ENCODE measurements at regions not wholly inside any gene's neighbourhood (a gene's known extent, or its start where the extent isn't known, plus 50 kb on each side); places are given as distances from the start of the nearest gene placed in this dataset.

DNA sequence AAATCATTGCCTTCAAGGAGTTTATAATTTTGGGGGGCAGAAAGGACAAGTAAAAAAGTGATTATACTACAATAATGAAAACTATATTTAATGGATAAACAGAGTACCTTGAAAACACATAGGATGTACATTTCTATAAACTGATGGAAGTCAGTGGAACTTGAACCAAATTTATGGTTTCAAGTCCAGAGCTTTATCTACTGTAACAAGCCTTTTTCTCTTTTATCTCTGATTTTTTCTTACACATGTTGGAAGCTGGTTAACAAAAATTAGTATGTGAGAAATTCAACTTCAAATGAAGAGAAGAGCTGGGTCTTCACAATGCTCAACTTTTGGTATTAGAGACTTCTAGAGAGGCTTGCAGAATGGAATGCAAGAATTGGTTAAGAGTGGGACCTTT lies 393.6 kb downstream of the LMO7 start:
- DNase-seq: no peak

GRCh38 chr13:76029088-76029487 lies 393.0 kb downstream of the LMO7 start:
- DNase-seq: no peak

GRCh38 chr13:76027131-76027530 lies 391.0 kb downstream of the LMO7 start:
- DNase-seq: no peak

GRCh38 chr13:76025392-76025791 lies 389.3 kb downstream of the LMO7 start:
- no peak for DNase-seq

GRCh38 chr13:76024151-76024550 lies 388.0 kb downstream of the LMO7 start:
- DNase-seq: no peak

GRCh38 chr13:76023652-76024051 lies 387.5 kb downstream of the LMO7 start:
- no peak for DNase-seq

- DNase-seq: no peak
These were observed 384.4 kb downstream of the LMO7 start for GRCh38 chr13:76020421-76020955.

DNA sequence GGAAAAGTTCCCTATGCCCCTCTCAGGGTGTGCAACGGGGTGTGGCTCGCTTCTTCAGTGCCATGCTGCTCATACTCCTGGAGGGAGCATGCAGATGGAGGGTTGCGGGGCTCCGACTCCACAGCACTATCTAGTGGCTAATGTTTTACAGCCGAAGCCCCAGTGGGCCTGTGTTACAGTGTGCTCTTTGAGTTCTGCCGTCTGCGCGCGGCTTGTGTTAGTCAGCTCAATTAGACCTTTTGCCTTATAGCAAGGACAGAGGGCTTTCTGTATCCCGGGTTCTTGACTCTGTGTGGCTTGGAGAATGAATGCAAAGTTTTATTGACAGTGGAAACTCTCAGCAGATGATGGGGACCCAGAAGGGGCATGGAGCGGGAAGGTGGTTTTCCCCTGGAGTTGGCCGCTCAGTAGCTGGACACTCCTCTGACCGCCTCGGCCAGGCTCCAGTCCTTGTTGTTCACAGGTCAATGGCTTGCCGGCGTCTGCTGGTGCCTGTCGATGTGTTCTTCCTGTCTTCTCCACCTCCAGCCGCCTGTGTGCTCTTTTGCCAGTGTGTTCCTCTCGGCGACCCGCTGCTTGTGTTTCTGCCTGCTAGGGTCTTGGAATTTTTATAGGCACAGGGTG lies 383.4 kb downstream of the LMO7 start:
- DNase-seq: no peak

DNA sequence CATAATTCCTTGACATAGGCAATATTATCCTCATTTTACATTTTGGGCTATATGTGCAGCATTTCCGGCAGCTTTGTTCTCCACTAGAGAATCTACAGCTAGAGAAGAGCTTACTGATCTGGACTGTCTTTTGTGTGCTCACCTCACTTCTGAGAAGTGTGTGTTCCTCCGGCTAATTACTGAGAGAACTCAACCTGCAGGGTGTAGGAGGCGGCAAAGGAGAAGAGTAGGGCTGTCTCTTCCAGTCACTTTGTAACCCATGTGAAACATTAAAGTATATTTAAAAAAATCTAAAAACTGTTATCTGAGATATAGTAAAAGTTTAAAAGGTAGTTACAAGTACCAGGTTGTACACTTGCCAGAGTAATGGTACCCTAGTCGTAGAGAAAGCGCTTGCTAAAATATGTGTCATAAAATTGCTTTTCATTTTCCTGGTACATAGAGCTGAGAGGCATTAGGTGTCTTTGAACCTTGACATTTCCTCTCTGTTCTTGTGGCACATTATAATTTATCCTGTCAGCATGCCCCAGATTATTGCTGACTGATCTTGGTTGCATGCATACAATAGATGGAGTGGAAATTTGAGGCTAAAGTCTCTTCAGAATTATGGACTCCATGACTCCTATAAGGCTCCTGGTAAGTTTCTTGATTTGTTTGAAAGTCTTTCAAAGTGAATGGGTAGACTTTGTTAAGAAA lies 381.9 kb downstream of the LMO7 start:
- no peak for DNase-seq

- DNase-seq: no peak
These were observed 380.8 kb downstream of the LMO7 start for GRCh38 chr13:76016799-76017400.

DNA sequence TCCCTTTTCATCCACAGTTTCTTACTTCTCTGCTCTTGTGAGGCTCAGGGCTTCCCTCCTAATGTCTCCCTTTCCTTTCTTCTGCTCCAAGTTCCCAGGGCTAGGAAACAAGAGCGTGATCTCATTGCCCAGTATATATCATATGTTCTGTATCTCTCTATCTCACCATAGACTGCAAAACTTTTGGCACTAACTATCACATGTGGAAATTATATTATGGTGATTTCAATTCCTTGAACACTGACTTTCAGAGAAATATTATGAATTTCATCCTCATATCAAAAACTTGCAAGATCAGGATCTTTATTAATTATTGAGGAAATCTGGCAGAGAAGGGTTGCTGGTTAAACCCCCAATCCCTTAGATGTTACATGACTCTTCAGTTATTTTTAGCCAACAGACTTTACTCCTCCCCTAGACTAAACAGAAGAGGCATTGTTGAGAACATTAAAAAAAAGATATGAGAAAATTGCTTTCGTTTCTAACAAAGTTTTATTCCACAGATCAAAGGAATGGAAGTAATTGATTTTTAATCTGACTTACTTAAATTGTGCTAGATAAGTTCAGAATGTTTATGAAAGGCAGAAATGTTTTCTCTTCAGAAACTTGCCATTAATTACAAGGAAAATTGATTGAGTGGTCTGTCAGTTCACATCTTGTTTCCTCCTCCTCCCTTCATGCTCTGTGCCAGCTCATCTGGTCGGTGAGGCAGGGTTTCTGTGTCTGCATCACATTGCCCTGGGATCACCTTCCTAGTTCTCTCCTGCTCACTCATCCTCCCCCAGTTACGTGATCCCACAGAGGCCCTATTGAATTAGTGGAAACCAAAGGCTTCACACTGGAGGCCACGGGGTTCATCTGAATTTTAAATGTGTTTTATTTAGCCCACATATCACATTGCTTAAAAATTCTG lies 378.5 kb downstream of the LMO7 start:
- no peak for DNase-seq

DNA sequence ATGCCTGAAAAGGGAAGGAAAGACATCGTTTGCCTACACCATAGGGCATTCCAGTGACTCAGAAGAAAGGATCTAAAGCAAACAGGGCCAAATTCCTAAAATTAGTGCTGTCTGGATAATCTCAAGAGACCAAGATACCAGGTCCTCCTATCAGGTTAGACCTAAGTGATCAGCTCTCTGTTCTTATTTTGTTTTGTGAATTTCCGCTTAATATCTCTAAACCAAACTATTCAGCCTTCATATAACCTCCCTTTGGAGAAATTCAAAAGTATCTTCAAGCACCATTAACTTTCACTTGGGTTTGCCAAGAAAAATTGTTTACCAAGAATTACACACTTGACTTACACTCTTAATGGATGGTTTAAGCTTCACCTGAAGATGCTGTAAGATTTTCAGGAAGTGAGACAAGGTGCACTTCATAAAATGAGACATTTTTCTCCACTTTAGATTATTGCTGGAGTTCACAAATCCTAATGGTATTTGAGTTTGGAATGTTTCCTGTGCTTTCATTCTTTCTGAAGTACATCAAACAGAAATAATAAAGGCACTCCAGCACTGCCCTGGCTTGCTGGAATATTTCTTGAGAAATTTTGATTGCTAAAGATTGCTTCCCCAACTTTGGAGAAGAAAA lies 376.1 kb downstream of the LMO7 start:
- DNase-seq: no peak

GRCh38 chr13:76009267-76009890 lies 373.2 kb downstream of the LMO7 start:
- DNase-seq: no peak

GRCh38 chr13:76004416-76004815 lies 368.3 kb downstream of the LMO7 start:
- DNase-seq: no peak

GRCh38 chr13:76000131-76000530 lies 364.0 kb downstream of the LMO7 start:
- DNase-seq: no peak

DNA sequence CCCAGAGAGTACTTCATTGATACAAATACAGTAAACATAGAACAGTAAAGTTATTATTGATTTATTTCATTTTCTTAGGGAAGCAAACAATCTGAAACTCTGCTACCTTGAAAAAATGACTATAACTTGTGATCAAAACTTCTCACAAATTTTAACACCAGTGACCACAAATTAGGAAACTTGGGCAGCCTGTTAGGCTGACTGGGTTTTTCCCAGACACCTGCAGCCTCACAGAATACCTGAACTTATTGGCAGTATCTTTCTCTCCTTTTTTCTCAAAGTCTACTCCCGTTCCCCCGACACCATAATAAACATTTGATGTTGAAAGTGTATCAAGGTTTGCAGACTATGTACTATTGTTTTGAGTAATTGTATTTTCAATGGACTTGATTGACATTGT lies 360.5 kb downstream of the LMO7 start:
- DNase-seq: no peak

- DNase-seq: no peak
These were observed 359.8 kb downstream of the LMO7 start for GRCh38 chr13:75995966-75996365.

GRCh38 chr13:75993823-75994222 lies 357.7 kb downstream of the LMO7 start:
- DNase-seq: no peak

DNA sequence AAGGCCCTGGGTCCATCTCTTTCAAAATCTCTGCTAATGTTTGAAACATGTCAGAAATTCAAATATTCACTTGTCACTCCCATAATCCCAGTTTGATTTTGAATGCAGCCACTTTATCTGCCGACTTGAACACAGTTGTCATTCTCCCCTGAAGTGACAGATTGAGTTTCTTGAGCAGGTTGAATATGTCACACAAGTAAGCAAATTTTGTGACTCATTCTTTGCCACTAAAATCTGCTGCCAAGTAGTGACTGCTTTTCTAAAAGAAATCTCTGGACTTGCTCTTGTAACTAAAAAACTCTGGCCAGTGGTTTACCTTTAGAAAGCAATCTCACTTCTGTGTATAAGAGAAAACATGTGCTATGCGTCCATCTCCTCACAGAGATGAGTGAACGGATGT lies 357.1 kb downstream of the LMO7 start:
- no peak for DNase-seq

GRCh38 chr13:75986818-75987217 lies 350.7 kb downstream of the LMO7 start:
- DNase-seq: no peak

DNA sequence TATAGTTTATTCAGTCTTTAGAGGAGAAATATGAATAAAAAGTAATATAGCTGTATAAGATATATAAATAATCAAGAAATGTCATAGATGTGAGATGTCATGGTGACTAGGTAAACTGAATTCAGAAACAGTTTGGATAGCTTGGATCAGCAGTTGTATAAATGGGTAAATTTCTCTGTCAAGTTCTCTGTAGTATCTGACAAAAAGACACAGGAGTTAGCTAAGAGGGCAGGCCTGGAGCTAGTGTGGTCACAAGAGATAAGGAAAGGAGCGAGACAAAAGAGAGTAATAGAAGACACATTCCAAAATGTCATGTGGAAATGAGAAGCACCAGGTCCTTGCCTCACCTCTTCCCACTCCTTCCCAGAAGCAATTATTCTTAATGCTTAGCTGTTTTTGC lies 349.0 kb downstream of the LMO7 start:
- DNase-seq: no peak

DNA sequence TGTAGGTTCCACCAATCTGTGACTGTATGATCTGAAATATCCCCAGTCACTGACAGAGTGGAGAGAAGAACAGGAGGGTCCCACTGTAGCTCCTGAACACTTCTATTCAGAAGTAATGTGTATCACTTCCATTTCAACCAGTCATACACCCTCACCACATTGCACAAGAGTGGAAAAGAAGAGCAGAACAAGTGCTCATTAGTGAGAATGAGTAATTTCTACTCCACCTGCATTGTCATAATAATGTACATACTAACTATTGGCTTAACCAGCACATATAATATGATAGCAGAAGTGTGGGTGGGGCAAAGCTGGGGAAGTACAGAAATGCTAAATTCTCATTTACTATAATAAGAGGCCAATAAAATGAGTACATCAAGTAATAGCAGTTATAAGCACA lies 342.7 kb downstream of the LMO7 start:
- no peak for DNase-seq
